Stomach smooth muscle (tissue), 2 donors: ENCODE measurements at regions not wholly inside any gene's neighbourhood (a gene's known extent, or its start where the extent isn't known, plus 50 kb on each side); places are given as distances from the start of the nearest gene placed in this dataset.

Experiments
- H3K27ac ChIP-seq: one replicate; pipeline ENCODE4 v1.7.0; 2013; ENCODE audit warnings: mild to moderate bottlenecking, low read length, inconsistent platforms
- H3K27me3 ChIP-seq, 2 donors: one replicate each; pipeline ENCODE4 v1.7.0; 2013; ENCODE audit warnings: low read length in 2 of 2; ENCODE audit not compliant: insufficient read depth in 2 of 2, control insufficient read depth in 1 of 2
- H3K36me3 ChIP-seq, 2 donors: one replicate each; pipeline ENCODE4 v1.7.0; 2013; ENCODE audit warnings: low read length in 2 of 2; ENCODE audit not compliant: control insufficient read depth in 2 of 2, insufficient read depth in 2 of 2
- H3K4me1 ChIP-seq: one replicate; pipeline ENCODE4 v1.7.0; 2013; ENCODE audit warnings: low read length; ENCODE audit not compliant: control insufficient read depth, insufficient read depth
- H3K4me3 ChIP-seq, 2 donors: one replicate each; pipeline ENCODE4 v1.7.0; 2013; ENCODE audit warnings: low read length in 2 of 2
- H3K9ac ChIP-seq, 2 donors: one replicate each; pipeline ENCODE4 v1.7.0; 2013; ENCODE audit warnings: low read length in 2 of 2, mild to moderate bottlenecking in 1 of 2
- H3K9me3 ChIP-seq, 2 donors: one replicate each; pipeline ENCODE4 v1.7.0; 2013; ENCODE audit warnings: low read length in 2 of 2; ENCODE audit not compliant: control insufficient read depth in 2 of 2
- donor health status: healthy.
- donor health status: Pancreatic carcinoma.

- no peaks in the 10 kb centered on the region for H3K4me1 ChIP-seq
- no peaks in the 10 kb centered on the region for H3K27me3 ChIP-seq
Observed at GRCh38 chr3:17802950-17803349, 60.5 kb upstream of the TBC1D5 start.

DNA sequence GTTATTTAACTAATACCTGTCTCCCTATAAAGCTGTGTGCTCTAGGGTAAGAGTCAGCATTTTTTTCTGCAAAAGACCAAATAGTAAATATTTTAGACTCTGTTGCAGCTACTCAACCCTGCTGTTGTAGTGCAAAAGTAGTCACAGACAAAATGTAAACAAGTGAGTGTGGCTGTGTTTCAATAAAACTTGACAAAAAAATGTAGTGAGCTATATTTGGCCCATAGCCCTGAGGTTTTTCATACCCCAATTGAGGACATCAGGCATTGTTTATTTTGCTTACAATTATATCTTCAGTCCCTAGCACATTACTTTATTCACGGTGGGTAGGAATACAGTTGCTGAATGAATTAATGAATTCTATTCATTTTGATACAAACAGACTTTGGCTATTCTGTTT, 58.7 kb upstream of the TBC1D5 start:
- Histone ChIP-seq H3K9me3 (no peaks in the 10 kb centered on the region), H3K36me3 (no peaks in the 10 kb centered on the region), H3K4me1 (no peaks in the 10 kb centered on the region), H3K4me3 (no peak overlapping the region), H3K9ac (no peak overlapping the region), H3K27me3 (no peaks in the 10 kb centered on the region), H3K27ac (no peak overlapping the region)

More at GRCh38 chr3:17802950-17803349, 60.5 kb upstream of the TBC1D5 start:
- Histone ChIP-seq H3K36me3 (no peaks in the 10 kb centered on the region), H3K27ac (no peak overlapping the region), H3K9ac (no peak overlapping the region), H3K4me3 (no peak overlapping the region), H3K9me3 (no peaks in the 10 kb centered on the region)

- no peaks in the 10 kb centered on the region for H3K36me3 ChIP-seq
- H3K9me3 ChIP-seq: no peaks in the 10 kb centered on the region
- no peak overlapping the region for H3K4me3 ChIP-seq
- no peaks in the 10 kb centered on the region for H3K4me1 ChIP-seq
- H3K9ac ChIP-seq: no peak overlapping the region
- no peaks in the 10 kb centered on the region for H3K27me3 ChIP-seq
- no peak overlapping the region for H3K27ac ChIP-seq
Observed at GRCh38 chr3:17800232-17800631, 57.8 kb upstream of the TBC1D5 start.

GRCh38 chr3:17799312-17799711, 56.9 kb upstream of the TBC1D5 start:
- H3K4me3 ChIP-seq: no peak overlapping the region
- no peak overlapping the region for H3K27ac ChIP-seq
- H3K4me1 ChIP-seq: no peaks in the 10 kb centered on the region
- H3K9me3 ChIP-seq: no peaks in the 10 kb centered on the region
- no peaks in the 10 kb centered on the region for H3K27me3 ChIP-seq
- no peaks in the 10 kb centered on the region for H3K36me3 ChIP-seq
- H3K9ac ChIP-seq: no peak overlapping the region

GRCh38 chr3:17798000-17798399, 55.6 kb upstream of the TBC1D5 start:
- Histone ChIP-seq H3K36me3 (no peaks in the 10 kb centered on the region), H3K9ac (no peak overlapping the region), H3K4me3 (no peak overlapping the region), H3K27ac (no peak overlapping the region), H3K27me3 (no peaks in the 10 kb centered on the region), H3K9me3 (no peaks in the 10 kb centered on the region), H3K4me1 (no peaks in the 10 kb centered on the region)

GRCh38 chr3:17795711-17796110, 53.3 kb upstream of the TBC1D5 start:
- no peak overlapping the region for H3K9ac ChIP-seq
- H3K9me3 ChIP-seq: peaks cover 2 to 9% of the 10 kb centered on the region in 2 donors
- no peak overlapping the region for H3K27ac ChIP-seq
- no peak overlapping the region for H3K4me3 ChIP-seq
- H3K36me3 ChIP-seq: no peaks in the 10 kb centered on the region
- no peaks in the 10 kb centered on the region for H3K4me1 ChIP-seq
- no peaks in the 10 kb centered on the region for H3K27me3 ChIP-seq

- H3K36me3 ChIP-seq: no peaks in the 10 kb centered on the region
- H3K27ac ChIP-seq: no peak overlapping the region
- H3K9me3 ChIP-seq: peaks cover 2 to 9% of the 10 kb centered on the region in 2 donors
- H3K27me3 ChIP-seq: no peaks in the 10 kb centered on the region
- H3K4me3 ChIP-seq: no peak overlapping the region
- no peak overlapping the region for H3K9ac ChIP-seq
- no peaks in the 10 kb centered on the region for H3K4me1 ChIP-seq
Observed at GRCh38 chr3:17795280-17795679, 52.8 kb upstream of the TBC1D5 start.

- H3K9me3 ChIP-seq: peaks cover 2 to 9% of the 10 kb centered on the region in 2 donors
- no peaks in the 10 kb centered on the region for H3K27me3 ChIP-seq
- H3K9ac ChIP-seq: no peak overlapping the region
Observed at GRCh38 chr3:17793542-17794195, 51.2 kb upstream of the TBC1D5 start.

More at GRCh38 chr3:17793542-17794195, 51.2 kb upstream of the TBC1D5 start:
- no peaks in the 10 kb centered on the region for H3K36me3 ChIP-seq
- no peaks in the 10 kb centered on the region for H3K4me1 ChIP-seq
- H3K27ac ChIP-seq: no peak overlapping the region
- no peak overlapping the region for H3K4me3 ChIP-seq
